Esophagus muscularis mucosa (tissue), 4 donors: ENCODE measurements at regions not wholly inside any gene's neighbourhood (a gene's known extent, or its start where the extent isn't known, plus 50 kb on each side); places are given as distances from the start of the nearest gene placed in this dataset.

Experiments
- EP300 ChIP-seq: sonication (generic); formaldehyde crosslinking; IDR thresholded peaks from one replicate; pipeline ENCODE4 v1.6.1; 2017; ENCODE audit warnings: antibody characterized with exemption
- POLR2A ChIP-seq: fragments of 450-650 bp; IDR thresholded peaks from one replicate; pipeline ENCODE4 v1.6.1; 2017; ENCODE audit warnings: antibody characterized with exemption, moderate library complexity, mild to moderate bottlenecking, low read depth
- POLR2AphosphoS5 ChIP-seq, 2 donors: sonication (generic); formaldehyde crosslinking; IDR thresholded peaks; one replicate each; pipeline ENCODE4 v1.6.1; 2017; ENCODE audit warnings: antibody characterized with exemption in 2 of 2
- TF ChIP-seq, protein P1 (sequence below), 3 experiments: fragments of 200-600 bp in 2 of 3; fragments of 450-650 bp in 1 of 3; sonication (generic) in 2 of 3; IDR thresholded peaks; one replicate each; pipeline ENCODE4 v1.5.1; 2017 to 2019; ENCODE audit warnings: antibody characterized with exemption in 3 of 3, mild to moderate bottlenecking in 2 of 3, moderate library complexity in 1 of 3

DNA sequence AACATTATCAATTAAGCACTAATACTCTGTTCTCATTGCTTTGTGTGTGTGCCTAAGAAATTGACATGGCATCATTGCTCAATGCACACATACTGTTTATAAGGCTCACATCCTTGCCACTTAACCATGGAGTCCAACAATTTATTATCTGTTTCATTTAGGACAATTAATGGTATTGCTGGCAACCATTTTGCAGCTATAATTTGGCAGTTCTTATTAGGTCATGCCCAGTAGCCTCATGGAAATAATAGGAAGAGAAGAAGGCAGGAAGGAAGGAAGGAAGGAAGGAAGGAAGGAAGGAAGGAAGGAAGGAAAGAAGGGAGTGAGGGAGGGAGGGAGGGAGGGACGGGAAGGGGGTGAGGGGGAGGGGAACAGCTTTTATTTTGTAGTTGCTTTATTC lies 285.5 kb upstream of the SLC24A2 start:
- TF ChIP-seq, protein P1, sequence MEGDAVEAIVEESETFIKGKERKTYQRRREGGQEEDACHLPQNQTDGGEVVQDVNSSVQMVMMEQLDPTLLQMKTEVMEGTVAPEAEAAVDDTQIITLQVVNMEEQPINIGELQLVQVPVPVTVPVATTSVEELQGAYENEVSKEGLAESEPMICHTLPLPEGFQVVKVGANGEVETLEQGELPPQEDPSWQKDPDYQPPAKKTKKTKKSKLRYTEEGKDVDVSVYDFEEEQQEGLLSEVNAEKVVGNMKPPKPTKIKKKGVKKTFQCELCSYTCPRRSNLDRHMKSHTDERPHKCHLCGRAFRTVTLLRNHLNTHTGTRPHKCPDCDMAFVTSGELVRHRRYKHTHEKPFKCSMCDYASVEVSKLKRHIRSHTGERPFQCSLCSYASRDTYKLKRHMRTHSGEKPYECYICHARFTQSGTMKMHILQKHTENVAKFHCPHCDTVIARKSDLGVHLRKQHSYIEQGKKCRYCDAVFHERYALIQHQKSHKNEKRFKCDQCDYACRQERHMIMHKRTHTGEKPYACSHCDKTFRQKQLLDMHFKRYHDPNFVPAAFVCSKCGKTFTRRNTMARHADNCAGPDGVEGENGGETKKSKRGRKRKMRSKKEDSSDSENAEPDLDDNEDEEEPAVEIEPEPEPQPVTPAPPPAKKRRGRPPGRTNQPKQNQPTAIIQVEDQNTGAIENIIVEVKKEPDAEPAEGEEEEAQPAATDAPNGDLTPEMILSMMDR (IDR thresholded peaks at IDR 0.05) = no peak
- TF ChIP-seq POLR2A = no peak
- TF ChIP-seq EP300 = no peak
- no peak for TF ChIP-seq POLR2AphosphoS5 (IDR thresholded peaks at IDR 0.05)
